Endodermal cell (in vitro differentiated cells): ENCODE measurements at regions not wholly inside any gene's neighbourhood (a gene's known extent, or its start where the extent isn't known, plus 50 kb on each side); places are given as distances from the start of the nearest gene placed in this dataset.

Experiments used
- DNase-seq: peaks from one replicate; pipeline ENCODE4 v3.0.0-alpha.2; 2017
- H3K27ac ChIP-seq: 2 replicates; pipeline ENCODE4 v1.5.1; 2013; ENCODE audit warnings: mild to moderate bottlenecking, low read depth, low read length, moderate library complexity
- H3K27me3 ChIP-seq: 2 replicates; pipeline ENCODE4 v1.6.1; 2013; ENCODE audit warnings: mild to moderate bottlenecking, low read length, moderate library complexity; ENCODE audit not compliant: insufficient read depth, control insufficient read depth, poor library complexity, severe bottlenecking
- H3K36me3 ChIP-seq: 2 replicates; pipeline ENCODE4 v1.7.0; 2013; ENCODE audit warnings: mild to moderate bottlenecking, low read length, moderate library complexity; ENCODE audit not compliant: control insufficient read depth, insufficient read depth
- H3K4me1 ChIP-seq: one replicate; pipeline ENCODE4 v1.7.0; 2013; ENCODE audit warnings: low read length; ENCODE audit not compliant: control insufficient read depth, insufficient read depth
- H3K4me3 ChIP-seq: 2 replicates; pipeline ENCODE4 v1.5.1; 2013; ENCODE audit warnings: mild to moderate bottlenecking, low read length, moderate library complexity
- H3K9ac ChIP-seq: 2 replicates; pipeline ENCODE4 v1.6.1; 2013; ENCODE audit warnings: mild to moderate bottlenecking, low read length, moderate library complexity; ENCODE audit not compliant: poor library complexity, severe bottlenecking; ENCODE audit errors: extremely low read depth
- H3K9me3 ChIP-seq: 2 replicates; pipeline ENCODE4 v1.6.1; 2013; ENCODE audit warnings: mild to moderate bottlenecking, low read length, moderate library complexity; ENCODE audit not compliant: control insufficient read depth
- H3K27ac Mint-ChIP-seq: 2 replicates; pipeline ENCODE4 v1.8.0; 2020; ENCODE audit warnings: mixed read lengths
- H3K27me3 Mint-ChIP-seq: 2 replicates; pipeline ENCODE4 v1.8.0; 2021; ENCODE audit warnings: mild to moderate bottlenecking, mixed read lengths; ENCODE audit not compliant: insufficient read depth
- H3K36me3 Mint-ChIP-seq: 2 replicates; pipeline ENCODE4 v1.8.0; 2020; ENCODE audit warnings: low read depth, mixed read lengths
- H3K4me1 Mint-ChIP-seq: 2 replicates; pipeline ENCODE4 v1.8.0; 2020; ENCODE audit warnings: mixed read lengths
- H3K4me3 Mint-ChIP-seq: 2 replicates; pipeline ENCODE4 v1.8.0; 2020; ENCODE audit warnings: mild to moderate bottlenecking, moderate library complexity, mixed read lengths
- H3K9me3 Mint-ChIP-seq: 2 replicates; pipeline ENCODE4 v1.8.0; 2020; ENCODE audit warnings: mild to moderate bottlenecking, mixed read lengths
- WGBS, 2 experiments: methylation state at CpG; one replicate each; pipeline versions ENCODE4 v1.1.5 to v1.1.7; 2013; ENCODE audit warnings: missing lambda C conversion rate in 2 of 2, mixed read lengths in 1 of 2; ENCODE audit not compliant: insufficient coverage in 1 of 2, insufficient read length in 1 of 2; 5-methylcytosine and 5-hydroxymethylcytosine counted together
- TF ChIP-seq, protein P1 (sequence below): fragments of 200-600 bp; sonication (generic); conservative IDR thresholded peaks from 2 replicates; pipeline ENCODE4 v1.5.0; 2021; ENCODE audit warnings: antibody characterized with exemption, mild to moderate bottlenecking

DNA sequence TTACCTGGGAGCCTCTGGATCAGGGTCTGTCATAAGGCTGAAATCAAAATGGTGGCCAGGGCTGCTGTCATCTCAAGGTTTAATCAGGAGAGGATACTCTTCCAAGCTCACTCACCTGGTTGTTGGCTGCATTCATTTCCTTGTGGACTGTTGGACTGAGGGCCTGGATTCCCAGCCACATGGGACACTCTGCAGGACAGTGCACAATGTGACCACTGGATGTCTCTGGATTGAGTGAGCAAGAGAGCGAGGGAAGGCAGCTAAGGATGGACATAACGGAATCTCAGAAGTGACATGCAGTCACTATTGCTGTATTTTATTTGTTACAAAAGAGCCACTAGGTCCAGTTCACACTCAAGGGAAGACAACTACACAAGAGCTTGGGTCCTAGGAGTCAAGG lies 229.1 kb downstream of the S1PR1 start:
- 80 to 96% methylated on average over 1 to 2 of the region's 2 CpGs for WGBS, 2 experiments
- Mint-ChIP-seq H3K27ac (no peak overlapping the region), H3K9me3 (peaks cover 8% of the 10 kb centered on the region)

DNA sequence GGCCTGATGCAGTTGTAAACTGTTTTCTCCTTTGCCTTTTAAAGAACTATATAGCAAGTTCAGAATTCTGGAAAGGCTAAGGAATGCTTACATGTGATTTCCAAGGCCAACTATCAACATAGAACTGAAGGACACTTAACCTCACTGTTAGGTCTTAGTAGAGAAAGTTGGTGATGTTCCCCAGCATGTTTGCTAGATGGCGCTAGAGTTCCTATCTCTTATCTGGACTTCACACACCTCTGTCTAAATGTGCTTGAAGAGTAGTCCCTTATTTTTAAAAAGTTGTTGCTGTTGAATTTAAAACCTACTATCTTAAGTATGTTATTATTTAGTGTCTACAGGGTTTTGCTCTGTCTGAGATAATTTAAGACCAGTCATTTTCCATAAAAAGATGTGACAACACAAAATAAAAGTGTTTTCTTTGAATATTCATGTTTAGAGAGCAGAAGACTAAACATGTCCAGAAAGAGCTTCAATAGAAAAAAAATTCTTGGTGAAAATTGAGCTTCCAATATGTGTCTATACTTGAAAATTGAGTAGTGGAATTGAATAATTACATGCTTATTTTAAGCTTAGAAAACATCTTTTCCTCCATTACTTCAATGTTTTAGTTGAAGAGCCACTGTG lies 237.3 kb downstream of the S1PR1 start:
- WGBS, 2 experiments, result 0% methylated on average over 1 of the region's 1 CpG; no CpG with 5 or more reads in 1 of the 2 experiments
- no peak overlapping the region for H3K27ac ChIP-seq
- TF ChIP-seq, protein P1, sequence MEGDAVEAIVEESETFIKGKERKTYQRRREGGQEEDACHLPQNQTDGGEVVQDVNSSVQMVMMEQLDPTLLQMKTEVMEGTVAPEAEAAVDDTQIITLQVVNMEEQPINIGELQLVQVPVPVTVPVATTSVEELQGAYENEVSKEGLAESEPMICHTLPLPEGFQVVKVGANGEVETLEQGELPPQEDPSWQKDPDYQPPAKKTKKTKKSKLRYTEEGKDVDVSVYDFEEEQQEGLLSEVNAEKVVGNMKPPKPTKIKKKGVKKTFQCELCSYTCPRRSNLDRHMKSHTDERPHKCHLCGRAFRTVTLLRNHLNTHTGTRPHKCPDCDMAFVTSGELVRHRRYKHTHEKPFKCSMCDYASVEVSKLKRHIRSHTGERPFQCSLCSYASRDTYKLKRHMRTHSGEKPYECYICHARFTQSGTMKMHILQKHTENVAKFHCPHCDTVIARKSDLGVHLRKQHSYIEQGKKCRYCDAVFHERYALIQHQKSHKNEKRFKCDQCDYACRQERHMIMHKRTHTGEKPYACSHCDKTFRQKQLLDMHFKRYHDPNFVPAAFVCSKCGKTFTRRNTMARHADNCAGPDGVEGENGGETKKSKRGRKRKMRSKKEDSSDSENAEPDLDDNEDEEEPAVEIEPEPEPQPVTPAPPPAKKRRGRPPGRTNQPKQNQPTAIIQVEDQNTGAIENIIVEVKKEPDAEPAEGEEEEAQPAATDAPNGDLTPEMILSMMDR, result peak; percentile 89
- H3K4me1 Mint-ChIP-seq, result no peaks in the 10 kb centered on the region
- H3K36me3 ChIP-seq, result no peaks in the 10 kb centered on the region
- no peak overlapping the region for H3K4me3 ChIP-seq
- no peaks in the 10 kb centered on the region for H3K36me3 Mint-ChIP-seq
- no peak overlapping the region for H3K27ac Mint-ChIP-seq
- no peak overlapping the region for H3K4me3 Mint-ChIP-seq
- DNase-seq, result no peak
- peaks cover 24% of the 10 kb centered on the region for H3K27me3 ChIP-seq
- H3K27me3 Mint-ChIP-seq, result peaks cover 19% of the 10 kb centered on the region
- no peak overlapping the region for H3K9ac ChIP-seq
- H3K4me1 ChIP-seq, result no peaks in the 10 kb centered on the region
- H3K9me3 ChIP-seq, result peaks cover 12% of the 10 kb centered on the region
- peaks cover 10% of the 10 kb centered on the region for H3K9me3 Mint-ChIP-seq

More for the DNA sequence above, 229.1 kb downstream of the S1PR1 start:
- Mint-ChIP-seq H3K4me1 (no peaks in the 10 kb centered on the region), H3K36me3 (no peaks in the 10 kb centered on the region), H3K27me3 (peaks cover 13% of the 10 kb centered on the region), H3K4me3 (no peak overlapping the region)
- H3K4me3 ChIP-seq, result no peak overlapping the region
- no peak for DNase-seq
- no peaks in the 10 kb centered on the region for H3K36me3 ChIP-seq
- TF ChIP-seq, protein P1, result peak; percentile 33
- no peak overlapping the region for H3K27ac ChIP-seq
- peaks cover 11% of the 10 kb centered on the region for H3K9me3 ChIP-seq
- H3K9ac ChIP-seq, result no peak overlapping the region
- no peaks in the 10 kb centered on the region for H3K4me1 ChIP-seq
- peaks cover 20% of the 10 kb centered on the region for H3K27me3 ChIP-seq

DNA sequence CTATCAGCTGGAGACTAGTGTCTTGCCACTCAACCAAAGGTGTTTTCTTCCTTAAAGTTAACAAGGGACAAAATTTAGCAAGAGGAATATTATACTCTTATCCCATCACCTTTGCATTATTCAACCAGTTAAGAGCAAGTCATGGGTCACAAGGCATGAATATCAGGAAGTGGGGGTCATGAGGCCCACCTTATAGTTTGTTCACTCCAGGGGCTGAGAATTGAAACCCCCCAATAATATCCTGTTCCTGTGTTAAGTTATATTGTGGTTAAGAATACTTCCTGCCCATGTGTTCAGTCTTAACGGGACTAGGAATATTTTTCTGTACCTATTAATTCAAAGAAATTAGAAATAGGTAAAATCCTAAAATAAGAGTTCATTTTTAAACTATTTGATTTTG lies 239.7 kb downstream of the S1PR1 start:
- Mint-ChIP-seq H3K4me3 (no peak overlapping the region), H3K27me3 (peaks cover 16% of the 10 kb centered on the region), H3K36me3 (no peaks in the 10 kb centered on the region), H3K27ac (no peak overlapping the region), H3K9me3 (peaks cover 10% of the 10 kb centered on the region), H3K4me1 (peaks cover 10% of the 10 kb centered on the region)
- TF ChIP-seq, protein P1, result no peak
- no peak overlapping the region for H3K9ac ChIP-seq
- no CpG with 5 or more reads among the region's 1 CpG for WGBS, 2 experiments
- H3K27ac ChIP-seq, result no peak overlapping the region
- peaks cover 12% of the 10 kb centered on the region for H3K9me3 ChIP-seq
- H3K4me1 ChIP-seq, result no peaks in the 10 kb centered on the region
- no peak for DNase-seq
- H3K4me3 ChIP-seq, result no peak overlapping the region
- H3K27me3 ChIP-seq, result peaks cover 24% of the 10 kb centered on the region
- no peaks in the 10 kb centered on the region for H3K36me3 ChIP-seq
